ENCODE measurements at regions not wholly inside any gene's neighbourhood (a gene's known extent, or its start where the extent isn't known, plus 50 kb on each side); places are given as distances from the start of the nearest gene placed in this dataset.

DNA sequence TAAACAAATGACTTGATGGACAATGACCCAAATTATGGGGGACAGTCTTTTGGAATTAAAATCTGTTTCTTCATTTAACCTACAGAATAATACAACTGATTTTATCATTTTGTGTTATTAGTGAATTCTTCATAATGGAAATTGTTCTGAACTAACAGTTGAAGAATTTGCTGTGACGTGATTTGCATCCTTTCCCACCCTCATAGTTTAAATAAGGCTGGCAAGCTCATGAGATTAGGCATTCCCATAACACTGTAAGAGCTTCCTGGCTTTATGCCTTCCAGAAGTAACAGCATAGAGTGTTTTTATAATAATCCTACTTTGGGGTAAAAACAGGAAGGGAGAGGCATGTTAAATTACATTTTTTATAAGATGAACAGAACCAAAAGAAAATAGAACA is 95.7 kb downstream of the ATP6V1G3 start:
- no CpG with 5 or more reads among the region's 1 CpG for WGBS (ENCODE audit: extremely low coverage, insufficient read length, low lambda C conversion rate)
- Histone ChIP-seq H3K79me1 (ENCODE audit: insufficient read depth, low read depth, low read length, poor library complexity, severe bottlenecking) (no peaks in the 10 kb centered on the region), H2BK20ac (ENCODE audit: low read depth, low read length, poor library complexity, severe bottlenecking) (no peak overlapping the region), H3K23ac (ENCODE audit: insufficient read length, low read depth, low read length) (no peak overlapping the region), H4K8ac (replicated peaks; ENCODE audit: insufficient read length, low read depth, low read length) (no peak overlapping the region), H4K5ac (ENCODE audit: insufficient read length, low read depth, low read length) (no peak overlapping the region), H3K4ac (ENCODE audit: low read depth, low read length) (no peak overlapping the region), H2AFZ (ENCODE audit: low read length) (no peak overlapping the region), H3K14ac (ENCODE audit: insufficient read depth, low read length) (no peak overlapping the region), H3K9ac (ENCODE audit: extremely low read depth, insufficient read length, low read length) (no peak overlapping the region), H2AK5ac (ENCODE audit: insufficient read length, low read length) (no peak overlapping the region), H3K79me2 (ENCODE audit: insufficient read depth, low read length) (no peaks in the 10 kb centered on the region), H3K27ac (ENCODE audit: insufficient read length, low read depth, low read length) (no peak overlapping the region), H3K4me2 (ENCODE audit: insufficient read depth, insufficient read length, low read length) (no peak overlapping the region), H2BK120ac (ENCODE audit: low read depth, low read length, poor library complexity, severe bottlenecking) (no peak overlapping the region), H2BK15ac (ENCODE audit: low read depth, low read length) (no peak overlapping the region), H3T11ph (ENCODE audit: low read length) (no peak overlapping the region), H4K20me1 (ENCODE audit: control insufficient read depth, insufficient read depth, insufficient read length) (no peaks in the 10 kb centered on the region), H3K56ac (ENCODE audit: insufficient read length, low read depth, low read length) (no peak overlapping the region), H4K91ac (ENCODE audit: insufficient read length, low read depth, low read length) (no peak overlapping the region), H2BK5ac (ENCODE audit: insufficient read length, low read length) (no peak overlapping the region), H3K9me3 (ENCODE audit: control insufficient read depth, low read depth, low read length) (no peaks in the 10 kb centered on the region), H2BK12ac (ENCODE audit: insufficient read length, low read depth, low read length) (no peak overlapping the region), H3K18ac (ENCODE audit: insufficient read length, low read depth, low read length) (no peak overlapping the region), H3K4me1 (ENCODE audit: insufficient read depth, low read length) (no peaks in the 10 kb centered on the region), H3K23me2 (ENCODE audit: insufficient read length, low read depth, low read length, poor library complexity, severe bottlenecking) (no peaks in the 10 kb centered on the region), H3K27me3 (ENCODE audit: insufficient read depth, low read length) (no peaks in the 10 kb centered on the region)
- TF ChIP-seq, protein P1, sequence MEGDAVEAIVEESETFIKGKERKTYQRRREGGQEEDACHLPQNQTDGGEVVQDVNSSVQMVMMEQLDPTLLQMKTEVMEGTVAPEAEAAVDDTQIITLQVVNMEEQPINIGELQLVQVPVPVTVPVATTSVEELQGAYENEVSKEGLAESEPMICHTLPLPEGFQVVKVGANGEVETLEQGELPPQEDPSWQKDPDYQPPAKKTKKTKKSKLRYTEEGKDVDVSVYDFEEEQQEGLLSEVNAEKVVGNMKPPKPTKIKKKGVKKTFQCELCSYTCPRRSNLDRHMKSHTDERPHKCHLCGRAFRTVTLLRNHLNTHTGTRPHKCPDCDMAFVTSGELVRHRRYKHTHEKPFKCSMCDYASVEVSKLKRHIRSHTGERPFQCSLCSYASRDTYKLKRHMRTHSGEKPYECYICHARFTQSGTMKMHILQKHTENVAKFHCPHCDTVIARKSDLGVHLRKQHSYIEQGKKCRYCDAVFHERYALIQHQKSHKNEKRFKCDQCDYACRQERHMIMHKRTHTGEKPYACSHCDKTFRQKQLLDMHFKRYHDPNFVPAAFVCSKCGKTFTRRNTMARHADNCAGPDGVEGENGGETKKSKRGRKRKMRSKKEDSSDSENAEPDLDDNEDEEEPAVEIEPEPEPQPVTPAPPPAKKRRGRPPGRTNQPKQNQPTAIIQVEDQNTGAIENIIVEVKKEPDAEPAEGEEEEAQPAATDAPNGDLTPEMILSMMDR (conservative IDR thresholded peaks at IDR 0.05) = no peak
- no peak for DNase-seq
- Mint-ChIP-seq H3K36me3 (ENCODE audit: insufficient read depth in 1 of 3, low read depth in 3 of 3) (no peaks in the 10 kb centered on the region), H3K4me1 (no peaks in the 10 kb centered on the region), H3K27me3 (ENCODE audit: low read depth) (no peaks in the 10 kb centered on the region), H3K27ac (no peak overlapping the region), H3K9me3 (no peaks in the 10 kb centered on the region), H3K4me3 (no peak overlapping the region)
